ENCODE measurements at regions not wholly inside any gene's neighbourhood (a gene's known extent, or its start where the extent isn't known, plus 50 kb on each side); places are given as distances from the start of the nearest gene placed in this dataset.

DNA sequence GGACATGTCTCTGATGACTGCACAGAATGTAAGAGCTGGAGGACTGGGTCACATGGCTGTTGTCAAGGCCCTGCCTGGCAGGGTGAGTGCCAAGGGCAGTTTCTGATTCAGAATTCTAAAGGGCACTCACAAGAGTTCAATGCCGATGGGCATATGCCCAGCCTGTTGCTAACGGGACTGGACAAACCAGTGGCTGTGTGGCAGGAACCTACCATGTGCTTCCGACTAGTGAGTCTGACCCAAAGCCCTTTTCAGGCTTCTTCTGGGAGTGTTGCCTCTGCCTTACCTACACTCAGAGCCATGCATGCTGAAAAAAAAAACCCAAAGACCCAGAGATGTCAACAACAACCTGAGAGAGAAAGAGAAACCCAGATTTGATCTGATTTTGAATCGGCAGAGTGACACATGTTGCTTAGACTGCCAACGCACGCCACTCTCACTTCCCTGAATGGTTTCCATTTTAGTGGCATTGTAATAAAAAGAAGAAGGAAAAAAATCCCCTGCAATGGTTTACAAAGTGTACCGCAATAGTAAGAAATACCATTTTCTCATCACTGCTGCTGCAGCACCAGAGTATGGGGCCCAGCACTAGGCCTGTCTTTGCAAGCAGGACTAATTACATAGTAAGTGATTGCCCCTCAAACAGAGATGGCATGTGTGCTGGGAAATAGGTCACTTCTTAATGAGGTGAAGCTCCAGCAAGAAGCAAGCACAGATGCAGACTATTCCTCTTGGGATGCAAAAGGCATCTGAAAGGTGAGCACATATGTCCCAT lies 194.3 kb downstream of the PALM2AKAP2 start:
- no peak for TF ChIP-seq POLR2A (IDR thresholded peaks at IDR 0.05; ENCODE audit: low read length)
- TF ChIP-seq GATA1 (IDR thresholded peaks at IDR 0.05; ENCODE audit: low read depth, low read length) = no peak
